Breast epithelium (tissue), 3 donors: ENCODE measurements at regions not wholly inside any gene's neighbourhood (a gene's known extent, or its start where the extent isn't known, plus 50 kb on each side); places are given as distances from the start of the nearest gene placed in this dataset.

Experiments
- POLR2A ChIP-seq: fragments of 450-650 bp; IDR thresholded peaks from one replicate; pipeline ENCODE4 v1.6.1; 2016; ENCODE audit warnings: antibody characterized with exemption, mild to moderate bottlenecking, moderate library complexity
- POLR2AphosphoS5 ChIP-seq, 3 donors: sonication (generic); formaldehyde crosslinking; IDR thresholded peaks; one replicate each; pipeline ENCODE4 v1.6.1; 2017; ENCODE audit warnings: antibody characterized with exemption in 3 of 3
- TF ChIP-seq, protein P1 (sequence below), 3 donors: fragments of 450-650 bp; IDR thresholded peaks; one replicate each; pipeline ENCODE4 v1.5.1; 2016 to 2017; ENCODE audit warnings: antibody characterized with exemption in 3 of 3, mild to moderate bottlenecking in 3 of 3, moderate library complexity in 3 of 3

DNA sequence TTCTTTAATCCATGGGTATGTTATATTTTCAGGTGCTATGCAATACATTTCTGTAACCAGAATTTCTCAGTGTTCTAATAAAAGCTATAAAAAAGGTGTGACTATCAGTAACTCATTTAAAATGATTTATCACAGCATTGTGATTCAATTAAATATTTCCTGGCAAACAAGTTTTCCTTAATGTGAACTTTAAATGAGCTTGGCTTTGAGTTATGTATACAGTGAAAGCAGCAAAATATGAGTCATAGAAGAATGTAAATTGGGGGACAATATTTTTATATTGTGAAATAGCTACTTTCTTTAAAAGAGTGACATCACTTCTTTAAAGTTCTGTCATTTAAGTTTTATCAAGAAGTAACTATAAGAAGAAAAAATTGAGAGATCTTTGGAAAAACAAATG, 484.9 kb upstream of the MAN1A1 start:
- TF ChIP-seq, protein P1, sequence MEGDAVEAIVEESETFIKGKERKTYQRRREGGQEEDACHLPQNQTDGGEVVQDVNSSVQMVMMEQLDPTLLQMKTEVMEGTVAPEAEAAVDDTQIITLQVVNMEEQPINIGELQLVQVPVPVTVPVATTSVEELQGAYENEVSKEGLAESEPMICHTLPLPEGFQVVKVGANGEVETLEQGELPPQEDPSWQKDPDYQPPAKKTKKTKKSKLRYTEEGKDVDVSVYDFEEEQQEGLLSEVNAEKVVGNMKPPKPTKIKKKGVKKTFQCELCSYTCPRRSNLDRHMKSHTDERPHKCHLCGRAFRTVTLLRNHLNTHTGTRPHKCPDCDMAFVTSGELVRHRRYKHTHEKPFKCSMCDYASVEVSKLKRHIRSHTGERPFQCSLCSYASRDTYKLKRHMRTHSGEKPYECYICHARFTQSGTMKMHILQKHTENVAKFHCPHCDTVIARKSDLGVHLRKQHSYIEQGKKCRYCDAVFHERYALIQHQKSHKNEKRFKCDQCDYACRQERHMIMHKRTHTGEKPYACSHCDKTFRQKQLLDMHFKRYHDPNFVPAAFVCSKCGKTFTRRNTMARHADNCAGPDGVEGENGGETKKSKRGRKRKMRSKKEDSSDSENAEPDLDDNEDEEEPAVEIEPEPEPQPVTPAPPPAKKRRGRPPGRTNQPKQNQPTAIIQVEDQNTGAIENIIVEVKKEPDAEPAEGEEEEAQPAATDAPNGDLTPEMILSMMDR (IDR thresholded peaks at IDR 0.05), result no peak
- no peak for TF ChIP-seq POLR2A
- no peak for TF ChIP-seq POLR2AphosphoS5 (IDR thresholded peaks at IDR 0.05)
